GM19324 (cell line): ENCODE measurements at regions not wholly inside any gene's neighbourhood (a gene's known extent, or its start where the extent isn't known, plus 50 kb on each side); places are given as distances from the start of the nearest gene placed in this dataset.
"Not testable (repeated sequence)": the region's sequence is repeated elsewhere in the genome, so short reads cannot be mapped to it uniquely, and the experiment has no call there.

Experiments used
- ATAC-seq: cut with Tn5 transposase; IDR thresholded peaks from one replicate; pipeline ENCODE4 v1.9.1; 2021; ENCODE audit warnings: mild to moderate bottlenecking, moderate library complexity; ENCODE audit not compliant: unreplicated experiment, low FRiP score

DNA sequence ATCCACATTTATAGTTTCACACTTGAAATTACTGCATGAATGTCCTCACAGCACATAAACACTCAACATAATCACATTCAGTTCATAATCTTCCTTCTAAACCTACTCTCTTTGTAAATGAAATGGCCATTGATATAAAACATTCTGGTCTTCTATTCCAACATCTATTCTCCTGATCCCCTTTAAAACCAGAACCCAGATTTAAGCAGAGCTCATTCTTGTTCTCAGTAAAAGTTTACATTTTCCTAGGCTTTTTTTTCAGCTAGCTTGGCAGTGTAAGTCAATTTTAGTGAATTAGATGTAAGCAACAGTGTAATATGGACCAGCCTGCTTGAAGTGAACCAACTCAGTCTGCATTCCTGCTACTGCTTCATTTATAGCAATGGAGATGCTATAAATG lies 460.7 kb upstream of the RGS18 start:
- no peak for ATAC-seq

DNA sequence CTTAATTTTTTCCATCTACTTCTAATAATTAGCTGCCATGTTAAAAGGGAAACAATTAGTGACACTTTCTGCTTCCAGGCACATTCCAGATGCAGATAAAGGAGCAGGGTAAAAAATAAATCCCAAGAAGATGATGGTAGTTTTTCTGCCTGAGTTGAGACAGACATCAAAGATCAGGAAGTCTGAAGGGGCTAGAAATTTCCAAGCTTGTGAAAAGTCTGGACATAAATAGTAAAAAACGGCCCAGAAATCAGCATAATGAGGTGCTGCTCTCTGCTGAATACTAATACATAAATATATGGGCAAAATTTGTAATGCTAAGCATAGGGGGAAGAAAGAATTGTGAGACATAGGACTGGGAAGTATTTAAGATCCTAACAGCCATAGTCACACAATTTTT lies 460.0 kb upstream of the RGS18 start:
- no peak for ATAC-seq

DNA sequence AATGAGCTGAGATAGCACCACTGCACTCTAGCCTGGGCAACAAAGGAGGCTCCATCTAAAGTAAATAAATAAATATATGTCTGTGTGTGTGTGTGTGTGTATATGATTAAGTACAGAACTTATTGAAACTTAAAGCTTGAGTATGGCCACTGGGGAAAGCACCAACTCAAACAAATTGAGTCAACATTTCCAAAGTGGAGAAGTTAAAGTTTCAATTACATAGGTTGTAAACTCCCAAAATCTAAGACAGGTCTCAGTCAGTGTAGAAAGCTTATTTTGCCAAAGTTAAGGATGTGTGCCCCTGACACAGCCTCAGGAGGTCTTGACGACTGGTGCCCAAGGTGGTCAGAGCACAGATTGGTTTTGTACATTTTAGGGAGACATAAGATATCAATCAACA lies 458.9 kb upstream of the RGS18 start:
- ATAC-seq = no peak

DNA sequence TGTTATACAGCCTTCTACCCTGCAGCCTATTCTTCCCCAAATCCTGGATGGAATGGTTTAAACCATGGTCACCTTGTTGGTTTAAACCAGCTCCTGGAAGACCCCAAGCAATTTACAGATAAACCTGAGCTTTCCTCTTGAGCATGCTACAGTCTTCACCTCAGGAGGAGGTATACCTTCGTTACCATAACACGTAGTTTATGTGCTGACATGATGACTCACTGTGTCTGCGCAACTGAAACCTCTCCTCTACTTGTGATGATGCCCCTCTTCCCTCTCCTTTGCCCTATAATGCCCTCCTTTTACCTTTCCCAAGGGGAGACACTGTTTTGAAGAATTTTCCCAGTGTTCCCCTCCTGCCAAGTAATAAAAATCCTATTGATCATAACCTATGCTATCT lies 457.3 kb upstream of the RGS18 start:
- ATAC-seq = no peak

DNA sequence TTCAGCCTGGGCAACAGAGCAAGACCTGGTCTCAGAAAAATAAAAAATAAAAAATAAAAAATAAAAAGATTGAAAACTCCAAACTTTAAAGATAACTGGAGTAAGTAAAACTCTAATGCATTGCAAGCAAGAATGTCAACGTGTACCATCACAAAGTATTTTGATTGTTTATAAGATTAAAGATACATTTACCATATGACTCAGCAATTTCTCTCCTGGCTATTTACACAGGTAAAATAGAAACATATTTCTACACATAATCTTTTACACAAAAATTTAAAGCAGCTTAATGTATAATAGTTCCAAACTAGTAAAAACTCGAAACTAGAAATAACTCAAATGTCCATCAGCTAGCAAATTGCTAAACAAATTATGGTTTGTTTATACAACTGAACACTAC lies 456.1 kb upstream of the RGS18 start:
- ATAC-seq = no peak

DNA sequence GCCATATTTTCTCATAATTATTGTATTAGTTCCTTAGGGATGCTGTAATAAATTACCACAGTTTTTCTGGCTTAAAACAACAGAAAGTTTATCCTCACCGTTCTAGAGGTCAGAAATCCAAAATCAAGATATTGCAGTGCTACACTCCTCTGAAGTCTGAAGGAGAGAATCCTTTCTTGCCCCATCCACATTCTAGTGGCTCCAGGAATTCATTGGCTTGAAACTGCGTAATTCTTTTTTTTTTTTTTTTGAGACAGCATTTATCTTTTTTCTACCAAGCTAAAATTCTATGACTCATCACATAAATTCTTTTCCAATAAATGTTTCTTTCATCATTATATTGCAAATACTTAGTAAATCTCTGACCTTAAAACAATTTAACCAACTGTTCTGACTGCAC lies 451.0 kb upstream of the RGS18 start:
- no peak for ATAC-seq

- no peak for ATAC-seq
Observed at GRCh38 chr1:191709215-191709614, 449.0 kb upstream of the RGS18 start.

GRCh38 chr1:191711961-191712360 lies 446.3 kb upstream of the RGS18 start:
- no peak for ATAC-seq

DNA sequence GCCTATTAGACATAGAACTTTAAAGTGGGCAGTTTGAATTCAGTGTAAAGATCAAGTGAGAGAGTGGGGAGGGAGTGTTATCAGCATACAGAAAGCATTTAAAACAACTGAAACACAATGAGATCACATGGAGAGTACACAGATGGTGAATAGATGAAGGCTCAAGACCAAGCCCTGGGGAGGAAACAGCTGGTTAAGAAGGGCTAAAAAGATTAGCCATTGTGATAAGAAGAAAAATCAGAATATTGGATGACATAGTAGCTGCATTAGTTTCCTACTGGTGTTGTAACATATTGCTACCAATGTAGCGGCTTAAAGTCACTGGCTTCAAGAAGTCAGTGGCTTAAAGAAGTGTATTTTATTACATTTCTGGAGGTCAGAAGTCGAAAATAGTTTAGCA lies 443.4 kb upstream of the RGS18 start:
- no peak for ATAC-seq

GRCh38 chr1:191729742-191730141 lies 428.5 kb upstream of the RGS18 start:
- no peak for ATAC-seq

GRCh38 chr1:191731608-191732302 lies 426.5 kb upstream of the RGS18 start:
- not testable (repeated sequence) for ATAC-seq

GRCh38 chr1:191734321-191734720 lies 423.9 kb upstream of the RGS18 start:
- ATAC-seq = no peak

DNA sequence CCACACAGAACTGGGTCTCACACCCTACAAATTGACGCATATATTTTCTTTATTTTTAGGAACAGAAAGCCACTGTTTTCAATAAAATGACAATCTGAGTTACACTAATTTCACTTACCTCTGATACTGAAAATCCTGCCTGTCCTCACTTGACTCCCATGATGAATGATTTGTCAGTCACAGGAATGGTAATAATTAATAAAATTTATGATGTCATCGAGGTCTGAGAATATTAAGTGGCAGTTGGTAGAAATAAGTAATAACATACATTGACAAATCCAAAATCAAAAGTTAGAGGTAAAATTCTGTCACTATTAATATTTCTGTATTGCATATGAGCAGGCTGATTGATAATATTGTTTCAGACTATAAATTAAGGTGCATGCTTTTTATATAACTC lies 418.7 kb upstream of the RGS18 start:
- no peak for ATAC-seq

DNA sequence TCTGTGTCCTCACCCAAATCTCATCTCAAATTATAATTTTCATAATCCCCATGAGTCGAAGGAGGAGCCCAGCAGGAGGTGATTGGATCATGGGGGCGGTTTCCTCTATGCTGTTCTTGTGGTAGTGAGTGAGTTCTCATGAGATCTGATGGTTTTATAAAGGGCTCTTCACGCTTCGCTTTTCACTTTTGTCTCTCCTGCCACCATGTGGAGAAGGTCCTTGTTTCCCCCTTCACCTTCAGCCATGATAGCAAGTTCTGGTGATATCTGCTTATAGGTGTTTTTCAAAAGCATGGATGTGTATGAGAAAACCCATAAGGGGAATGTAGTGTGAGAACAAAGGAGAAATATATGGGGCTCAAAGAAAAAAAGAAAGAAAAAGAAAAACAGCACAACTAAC lies 405.9 kb upstream of the RGS18 start:
- no peak for ATAC-seq

DNA sequence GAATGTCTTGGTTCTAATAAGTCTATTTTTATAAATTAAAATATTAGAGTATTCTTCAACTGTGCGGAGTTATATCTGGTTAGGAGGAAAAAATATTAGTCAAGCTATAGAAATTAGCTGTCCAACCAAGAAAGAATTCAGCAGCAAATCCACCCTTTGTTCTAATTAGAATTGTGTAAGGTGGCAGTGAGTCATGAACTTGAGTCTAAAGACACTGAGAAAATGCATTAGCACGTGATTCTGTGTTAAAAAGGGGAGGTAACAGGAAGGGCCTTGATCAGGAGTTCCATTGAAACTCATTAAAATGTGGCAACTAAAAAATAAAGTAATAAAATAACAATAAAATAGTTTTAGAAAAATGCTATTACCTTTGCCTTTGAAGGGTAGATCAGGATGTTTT lies 398.2 kb upstream of the RGS18 start:
- ATAC-seq = no peak

GRCh38 chr1:191788551-191788950 lies 369.7 kb upstream of the RGS18 start:
- no peak for ATAC-seq

- no peak for ATAC-seq
Observed at GRCh38 chr1:191798178-191798577, 360.1 kb upstream of the RGS18 start.

- ATAC-seq = no peak
Observed at GRCh38 chr1:191804311-191804710, 354.0 kb upstream of the RGS18 start.

DNA sequence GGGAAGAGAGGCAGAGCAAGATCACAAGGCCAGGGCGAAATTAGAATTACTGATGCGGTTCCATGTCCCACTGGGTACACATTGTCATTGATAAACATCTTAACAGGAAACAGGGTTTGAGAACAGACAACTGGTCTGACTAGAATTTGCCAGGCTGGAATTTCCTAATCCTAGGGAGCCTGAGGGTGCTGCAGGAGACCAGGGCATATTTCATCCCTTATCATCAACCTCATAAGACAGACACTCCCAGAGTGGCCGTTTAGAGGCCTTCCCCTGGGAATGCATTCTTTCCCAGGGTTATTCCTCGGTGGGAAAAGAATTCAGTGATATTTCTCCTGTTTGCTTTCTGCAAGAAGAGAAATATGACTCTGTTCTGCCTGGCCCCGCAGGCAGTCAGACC lies 344.7 kb upstream of the RGS18 start:
- ATAC-seq = not testable (repeated sequence)

- no peak for ATAC-seq
Observed at GRCh38 chr1:191818198-191818597, 340.1 kb upstream of the RGS18 start.

DNA sequence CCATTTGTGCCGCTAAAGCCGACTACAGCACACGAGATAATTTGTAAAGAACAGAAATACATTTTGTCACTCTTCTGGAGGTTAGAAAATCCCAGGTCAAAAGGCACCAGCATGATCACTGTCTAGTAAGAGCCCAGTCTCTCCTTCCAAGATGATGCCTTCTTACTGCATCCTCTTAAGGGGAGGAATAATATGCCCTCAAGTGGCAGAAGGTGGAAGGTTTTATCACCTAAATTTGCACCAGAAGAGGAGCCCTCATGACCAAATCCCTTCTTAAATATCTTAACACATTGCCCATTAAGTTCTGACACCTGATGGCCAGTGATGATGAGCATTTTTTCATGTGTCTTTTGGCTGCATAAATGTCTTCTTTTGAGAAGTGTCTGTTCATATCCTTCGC lies 326.7 kb upstream of the RGS18 start:
- no peak for ATAC-seq

DNA sequence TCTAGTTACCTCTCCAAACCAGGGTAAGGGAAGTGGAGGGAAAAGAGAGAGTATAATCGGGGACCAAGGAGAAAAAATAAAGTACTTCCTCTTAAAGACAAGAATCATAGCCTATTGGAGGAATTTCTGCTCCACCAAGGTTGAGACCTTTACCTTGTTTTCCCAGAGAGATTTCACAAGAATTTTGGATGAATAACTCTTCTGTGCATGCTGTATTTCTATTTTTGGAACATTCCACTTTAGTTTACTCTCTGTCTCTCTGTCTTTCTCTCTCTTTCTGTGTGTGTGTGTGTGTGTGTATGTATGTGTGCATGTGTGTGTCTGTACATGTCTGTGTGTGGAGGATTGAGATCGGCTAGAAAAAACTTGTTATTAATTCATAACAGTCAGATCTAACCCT lies 318.4 kb upstream of the RGS18 start:
- no peak for ATAC-seq
